ENCODE measurements at regions not wholly inside any gene's neighbourhood (a gene's known extent, or its start where the extent isn't known, plus 50 kb on each side); places are given as distances from the start of the nearest gene placed in this dataset.

- no CpG with 5 or more reads among the region's 2 CpGs for WGBS (ENCODE audit: insufficient coverage)
- intact Hi-C loops (cut with micrococcal nuclease) = no loop called here
- no peak overlapping the region for H3K27ac Mint-ChIP-seq
These were observed 337.8 kb upstream of the CDH5 start for GRCh38 chr16:66028510-66029216.

More at GRCh38 chr16:66028510-66029216, 337.8 kb upstream of the CDH5 start:
- ATAC-seq (ENCODE audit: low read depth) (no peak), DNase-seq (no peak)
- Histone ChIP-seq H3K4me3 (ENCODE audit: control extremely low read depth in 1 of 5, extremely low read depth in 1 of 5, insufficient read depth in 1 of 5, low read depth in 2 of 5, low read length in 4 of 5) (no peak overlapping the region), H3K4me1 (ENCODE audit: control insufficient read depth in 2 of 2, insufficient read depth in 2 of 2, low read length in 2 of 2) (no peaks in the 10 kb centered on the region), H2AFZ (ENCODE audit: insufficient read depth, low read depth, low read length, poor library complexity, severe bottlenecking) (no peak overlapping the region), H3K79me2 (ENCODE audit: control insufficient read depth, insufficient read depth, low read length) (no peaks in the 10 kb centered on the region), H3K27ac (ENCODE audit: low read length in 2 of 2) (no peak overlapping the region), H3K4me2 (replicated peaks; ENCODE audit: low read depth, low read length, poor library complexity, severe bottlenecking) (no peak overlapping the region), H3K9ac (ENCODE audit: low read length) (no peak overlapping the region), H4K20me1 (ENCODE audit: control insufficient read depth, insufficient read depth, low read length, poor library complexity, severe bottlenecking) (no peaks in the 10 kb centered on the region), H3K36me3 (replicated peaks in 1 of 2; ENCODE audit: control extremely low read depth in 1 of 2, control insufficient read depth in 1 of 2, extremely low read depth in 1 of 2, insufficient read depth in 2 of 2, low read length in 1 of 2) (no peaks in the 10 kb centered on the region), H3K27me3 (replicated peaks in 1 of 4; ENCODE audit: control extremely low read depth in 1 of 4, control insufficient read depth in 3 of 4, insufficient read depth in 4 of 4, low read length in 3 of 4) (no peaks in the 10 kb centered on the region), H3K9me3 (ENCODE audit: control extremely low read depth in 1 of 3, control insufficient read depth in 2 of 3, insufficient read depth in 1 of 3, low read length in 2 of 3) (peaks cover 0 to 9% (median 0%) of the 10 kb centered on the region in 3 donors)
- peaks cover 6% of the 10 kb centered on the region for H3K27me3 Mint-ChIP-seq
- H3K4me3 Mint-ChIP-seq = no peak overlapping the region
- CTCF ChIA-PET = no interaction called here
- peaks cover 5% of the 10 kb centered on the region for H3K9me3 Mint-ChIP-seq (ENCODE audit: insufficient read depth)
- H3K4me1 Mint-ChIP-seq = no peaks in the 10 kb centered on the region
- POLR2A ChIA-PET = no interaction called here
- TF ChIP-seq EZH2 (IDR thresholded peaks at IDR 0.05; ENCODE audit: borderline replicate concordance, insufficient read depth, low read depth, low read length, poor library complexity, severe bottlenecking) (no peak), CTCF (IDR thresholded peaks at IDR 0.05) (no peak)
